ENCODE measurements at regions not wholly inside any gene's neighbourhood (a gene's known extent, or its start where the extent isn't known, plus 50 kb on each side); places are given as distances from the start of the nearest gene placed in this dataset.

DNA sequence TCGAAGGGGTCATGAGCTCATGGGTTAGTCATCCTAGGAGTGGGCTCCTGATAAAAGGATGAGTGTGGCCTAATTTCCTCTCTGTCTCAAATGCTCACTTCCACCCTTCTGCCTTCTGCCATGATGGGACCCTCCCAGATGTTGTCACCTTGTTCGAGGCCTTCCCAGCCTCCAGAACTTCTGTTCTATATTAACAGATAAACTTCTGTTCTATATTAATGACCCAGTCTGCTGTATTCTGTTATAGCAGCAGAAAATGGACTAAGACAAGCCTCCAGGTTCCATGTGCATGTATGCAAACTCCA is 583.2 kb downstream of the GLRX3 start:
- TF ChIP-seq CTCF (IDR thresholded peaks at IDR 0.05) = no peak
- ATAC-seq (ENCODE audit: low FRiP score) = no peak
- no peak for DNase-seq (ENCODE audit: low spot score)

DNA sequence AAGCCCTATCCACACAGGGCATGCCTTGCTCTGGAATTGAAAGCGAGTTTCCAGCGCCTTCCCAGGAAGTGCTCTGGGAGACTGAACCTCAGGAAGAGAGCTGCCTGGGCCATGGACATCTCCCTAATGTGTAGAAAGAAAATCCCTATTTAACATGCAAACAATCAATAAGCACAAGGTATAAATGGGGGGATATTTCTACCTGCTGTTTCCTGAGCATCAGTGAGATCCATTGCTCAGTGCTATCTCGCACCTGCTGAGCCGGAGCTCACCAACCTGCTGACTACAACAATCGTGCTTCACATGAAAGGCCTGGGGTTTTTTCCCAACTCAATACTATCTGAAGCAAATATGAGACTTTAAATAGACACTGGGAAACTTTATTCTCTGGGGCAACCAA is 584.0 kb downstream of the GLRX3 start:
- ATAC-seq (ENCODE audit: low FRiP score) (no peak), DNase-seq (ENCODE audit: low spot score) (no peak)
- no peak for TF ChIP-seq CTCF (IDR thresholded peaks at IDR 0.05)

DNA sequence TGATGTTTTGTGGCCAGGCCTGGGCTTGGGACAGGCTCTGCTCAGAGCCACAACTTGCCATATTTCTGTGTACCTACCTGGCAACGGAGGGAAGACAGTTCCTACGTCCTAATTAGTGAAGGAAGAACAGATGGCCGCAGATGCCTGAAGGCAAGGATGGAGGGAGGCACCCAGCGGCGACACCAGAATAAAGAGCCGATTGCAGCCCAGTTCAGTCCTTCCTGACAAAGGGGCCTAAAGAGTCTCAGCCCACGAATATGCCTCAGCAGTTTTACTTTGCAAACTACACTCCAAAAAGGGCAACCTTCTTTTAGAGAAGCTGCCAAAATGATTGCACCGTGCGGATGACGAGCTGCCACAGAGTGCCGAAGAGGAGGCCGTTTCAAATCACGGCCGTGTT is 585.8 kb downstream of the GLRX3 start:
- TF ChIP-seq CTCF (IDR thresholded peaks at IDR 0.05) = no peak
- ATAC-seq (ENCODE audit: low FRiP score) (no peak), DNase-seq (ENCODE audit: low spot score) (no peak)

DNA sequence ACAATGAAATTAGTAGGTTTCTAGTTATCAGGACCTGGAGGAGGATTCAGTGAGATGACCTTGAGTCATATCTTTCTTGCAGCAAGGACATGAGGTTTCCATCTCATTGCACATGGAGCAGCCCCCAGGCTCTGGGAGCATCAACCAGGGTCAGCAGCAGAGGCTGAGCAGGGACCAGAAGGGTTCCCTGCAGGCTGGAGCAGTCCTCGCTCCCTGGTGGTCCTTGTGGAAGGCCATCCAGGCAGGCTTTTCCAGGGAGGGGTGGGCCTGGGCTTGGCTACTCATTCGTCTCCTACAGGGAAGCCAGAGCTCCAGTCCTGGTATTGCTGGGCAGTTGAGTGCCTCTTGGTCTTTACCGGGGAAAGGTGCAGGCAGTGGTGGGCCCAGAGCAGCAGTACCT is 587.5 kb downstream of the GLRX3 start:
- DNase-seq (ENCODE audit: low spot score) (no peak), ATAC-seq (ENCODE audit: low FRiP score) (no peak)
- no peak for TF ChIP-seq CTCF (IDR thresholded peaks at IDR 0.05)

GRCh38 chr10:130725474-130725970 is 586.0 kb downstream of the TCERG1L start:
- no peak for TF ChIP-seq CTCF (IDR thresholded peaks at IDR 0.05)
- no peak for DNase-seq (ENCODE audit: low spot score)
- no peak for ATAC-seq (ENCODE audit: low FRiP score)

- DNase-seq (ENCODE audit: low spot score) = no peak
- no peak for TF ChIP-seq CTCF (IDR thresholded peaks at IDR 0.05)
- no peak for ATAC-seq (ENCODE audit: low FRiP score)
Measured at GRCh38 chr10:130726996-130727725, 584.4 kb downstream of the TCERG1L start.

DNA sequence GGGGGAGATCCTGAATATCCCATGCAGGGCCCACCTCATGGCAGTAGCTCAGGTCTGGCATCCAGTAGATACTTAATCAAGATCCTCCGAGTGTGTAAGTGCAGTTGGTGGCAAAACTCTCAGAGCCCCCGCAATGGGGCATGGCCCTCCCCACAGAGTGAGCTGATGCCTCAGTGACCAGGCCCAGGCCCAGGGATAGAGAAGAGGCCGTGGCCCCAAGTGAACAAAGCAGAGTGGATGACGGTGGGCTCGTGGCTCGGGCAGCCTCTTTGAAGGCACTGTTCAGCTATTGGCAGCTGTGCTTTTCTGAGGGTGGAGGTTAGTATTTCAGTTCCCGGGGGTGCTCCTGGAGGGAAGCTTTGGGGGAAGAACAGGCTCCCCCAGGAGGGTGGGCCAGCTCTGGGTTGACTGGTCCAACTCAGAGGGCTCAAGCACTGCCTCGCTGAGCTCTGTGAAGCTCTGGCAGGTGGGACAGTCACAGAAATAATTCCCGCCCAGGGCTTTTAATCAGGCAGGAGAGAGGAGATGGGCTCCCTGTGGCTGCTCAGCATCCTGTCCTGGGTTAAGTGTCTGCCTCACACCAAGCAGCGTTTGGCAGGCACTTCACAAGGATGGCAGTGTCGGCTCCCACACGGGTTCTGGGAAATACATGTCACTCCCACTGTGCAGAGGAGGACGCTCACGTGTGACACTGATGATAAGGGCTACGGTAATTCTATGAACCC is 583.6 kb downstream of the TCERG1L start:
- DNase-seq (ENCODE audit: low spot score) = no peak
- TF ChIP-seq CTCF (IDR thresholded peaks at IDR 0.05) = no peak
- ATAC-seq (ENCODE audit: low FRiP score) = no peak
